RWPE2 (cell line): ENCODE measurements at regions not wholly inside any gene's neighbourhood (a gene's known extent, or its start where the extent isn't known, plus 50 kb on each side); places are given as distances from the start of the nearest gene placed in this dataset.
A peak's percentile ranks its signal among the peaks of the same experiment; 100 is the strongest.

Source experiments
- ATAC-seq: fragments of 200-7000 bp; cut with Tn5 transposase; 3 replicates; pipeline ENCODE4 v1.9.1; 2021; ENCODE audit warnings: low read depth
- DNase-seq: peaks from one replicate; pipeline ENCODE4 v3.0.0-alpha.2; 2020; ENCODE audit warnings: low spot score
- H3K27ac ChIP-seq: fragments of 450-650 bp; 2 replicates; pipeline ENCODE4 v1.5.1; 2017; ENCODE audit warnings: mild to moderate bottlenecking; ENCODE audit not compliant: poor library complexity, severe bottlenecking
- H3K27me3 ChIP-seq: fragments of 250-450 bp; sonication (Bioruptor Pico); 2 replicates; pipeline ENCODE4 v1.5.1; 2021; ENCODE audit warnings: mild to moderate bottlenecking, moderate library complexity; ENCODE audit not compliant: insufficient read depth, poor library complexity, severe bottlenecking
- H3K36me3 ChIP-seq: fragments of 250-450 bp; sonication (Bioruptor Pico); 2 replicates; pipeline ENCODE4 v1.5.1; 2020; ENCODE audit warnings: low read depth, mild to moderate bottlenecking, moderate library complexity
- H3K4me1 ChIP-seq: fragments of 250-450 bp; sonication (Bioruptor Pico); 2 replicates; pipeline ENCODE4 v1.5.1; 2021; ENCODE audit warnings: mild to moderate bottlenecking, moderate library complexity; ENCODE audit not compliant: insufficient read depth, poor library complexity, severe bottlenecking
- H3K4me3 ChIP-seq: fragments of 250-450 bp; sonication (Bioruptor Pico); 2 replicates; pipeline ENCODE4 v1.5.1; 2021; ENCODE audit warnings: mild to moderate bottlenecking, moderate library complexity; ENCODE audit not compliant: severe bottlenecking
- H3K9me3 ChIP-seq: fragments of 250-450 bp; sonication (Bioruptor Pico); 2 replicates; pipeline ENCODE4 v1.5.1; 2021; ENCODE audit warnings: mild to moderate bottlenecking, moderate library complexity; ENCODE audit not compliant: severe bottlenecking
- CTCF ChIP-seq: fragments of 450-650 bp; IDR thresholded peaks from one replicate; pipeline ENCODE4 v1.5.1; 2017; ENCODE audit warnings: mild to moderate bottlenecking, moderate library complexity; ENCODE audit not compliant: poor library complexity, severe bottlenecking

- ATAC-seq: peak; percentile 77
- no peak overlapping the region for H3K4me3 ChIP-seq
- no peak for TF ChIP-seq CTCF
- no peaks in the 10 kb centered on the region for H3K36me3 ChIP-seq
- no peak for DNase-seq
- H3K27ac ChIP-seq: no peak overlapping the region
- no peaks in the 10 kb centered on the region for H3K9me3 ChIP-seq
- no peaks in the 10 kb centered on the region for H3K27me3 ChIP-seq
- no peaks in the 10 kb centered on the region for H3K4me1 ChIP-seq
These were observed 390.1 kb downstream of the TDRD3 start for GRCh38 chr13:60787083-60787482.

GRCh38 chr13:60772726-60773125, 375.7 kb downstream of the TDRD3 start:
- Histone ChIP-seq H3K4me3 (no peak overlapping the region), H3K9me3 (no peaks in the 10 kb centered on the region), H3K27me3 (no peaks in the 10 kb centered on the region), H3K27ac (no peak overlapping the region), H3K4me1 (no peaks in the 10 kb centered on the region), H3K36me3 (no peaks in the 10 kb centered on the region)
- no peak for TF ChIP-seq CTCF
- no peak for ATAC-seq
- no peak for DNase-seq

- no peak overlapping the region for H3K4me3 ChIP-seq
- no peak for DNase-seq
- no peaks in the 10 kb centered on the region for H3K27me3 ChIP-seq
- no peak overlapping the region for H3K27ac ChIP-seq
- TF ChIP-seq CTCF: no peak
- no peaks in the 10 kb centered on the region for H3K9me3 ChIP-seq
- H3K36me3 ChIP-seq: no peaks in the 10 kb centered on the region
- peak; percentile 83 for ATAC-seq
- no peaks in the 10 kb centered on the region for H3K4me1 ChIP-seq
These were observed 368.8 kb downstream of the TDRD3 start for GRCh38 chr13:60765700-60766411.

DNA sequence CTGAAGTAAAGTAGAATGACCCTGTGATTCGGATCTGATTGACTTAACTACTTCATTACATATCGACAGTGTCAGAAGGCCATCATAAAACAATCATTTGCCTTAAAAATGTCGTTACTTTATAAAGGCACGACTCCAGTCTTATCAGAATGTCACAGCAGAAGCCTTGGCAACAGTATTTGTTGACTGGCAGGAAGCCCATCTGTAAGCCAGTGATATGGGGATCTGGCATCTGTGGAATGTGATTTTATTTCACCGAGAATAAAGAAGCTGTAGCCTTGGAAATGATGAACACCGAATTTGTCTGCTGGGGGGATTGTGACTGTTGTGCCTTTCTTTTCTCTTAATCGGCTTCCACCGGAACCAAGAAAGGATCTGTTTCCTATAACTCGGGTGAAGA, 362.5 kb downstream of the TDRD3 start:
- DNase-seq (no peak), ATAC-seq (peak; percentile 40; the same call in 1 of the 3 replicates)
- no peaks in the 10 kb centered on the region for H3K9me3 ChIP-seq
- H3K36me3 ChIP-seq: no peaks in the 10 kb centered on the region
- H3K4me3 ChIP-seq: no peak overlapping the region
- H3K27ac ChIP-seq: no peak overlapping the region
- H3K27me3 ChIP-seq: no peaks in the 10 kb centered on the region
- H3K4me1 ChIP-seq: peaks cover 6% of the 10 kb centered on the region
- TF ChIP-seq CTCF: no peak

DNA sequence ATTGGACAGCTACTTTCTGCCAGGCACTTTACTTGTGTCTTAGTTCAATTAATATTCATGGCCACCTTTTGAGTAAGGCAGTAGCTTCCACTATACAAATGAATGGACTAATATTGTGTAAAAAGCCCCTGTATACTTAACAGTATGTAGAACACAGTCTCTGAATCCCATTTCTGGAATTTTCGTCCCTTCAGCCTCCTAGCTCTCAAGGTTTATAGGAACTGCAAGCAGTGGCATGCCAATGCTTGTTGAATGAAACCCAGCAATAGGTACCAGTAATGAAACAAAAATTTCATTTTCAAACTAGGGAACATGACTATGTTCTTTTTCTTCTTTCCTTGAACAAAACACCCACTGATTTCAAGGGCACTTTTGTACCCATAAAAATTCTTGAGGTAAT, 361.6 kb downstream of the TDRD3 start:
- Histone ChIP-seq H3K4me3 (no peak overlapping the region), H3K27me3 (no peaks in the 10 kb centered on the region), H3K4me1 (peaks cover 6% of the 10 kb centered on the region), H3K36me3 (no peaks in the 10 kb centered on the region), H3K9me3 (no peaks in the 10 kb centered on the region), H3K27ac (no peak overlapping the region)
- ATAC-seq (peak; percentile 67), DNase-seq (no peak)
- no peak for TF ChIP-seq CTCF
